ENCODE measurements at regions not wholly inside any gene's neighbourhood (a gene's known extent, or its start where the extent isn't known, plus 50 kb on each side); places are given as distances from the start of the nearest gene placed in this dataset.

DNA sequence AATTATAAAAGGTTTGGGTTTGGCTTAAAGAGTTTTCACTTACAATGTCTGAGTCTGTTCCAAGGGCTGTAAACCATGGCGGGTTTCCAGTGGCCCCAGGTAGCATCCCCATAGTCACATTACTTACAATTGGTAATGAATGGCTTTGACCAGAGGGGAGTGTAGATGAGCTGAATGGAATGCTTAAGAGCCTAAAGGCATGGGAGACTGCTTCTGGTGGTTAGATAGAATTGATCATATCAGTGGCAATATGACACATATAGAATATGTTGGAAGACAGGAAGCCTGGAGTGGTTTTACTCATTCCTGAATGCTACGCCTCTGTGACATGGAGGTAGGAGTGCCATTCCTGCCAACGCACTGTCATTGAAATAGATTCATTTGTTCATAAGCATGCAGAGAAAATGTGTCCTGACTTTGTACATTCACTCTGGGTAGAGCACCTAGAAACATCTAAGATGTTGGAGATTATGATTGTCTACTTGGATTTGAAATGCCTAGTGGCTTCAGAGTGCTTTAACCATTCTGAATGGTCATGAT is 183.3 kb downstream of the BLID start:
- TF ChIP-seq, protein P1, sequence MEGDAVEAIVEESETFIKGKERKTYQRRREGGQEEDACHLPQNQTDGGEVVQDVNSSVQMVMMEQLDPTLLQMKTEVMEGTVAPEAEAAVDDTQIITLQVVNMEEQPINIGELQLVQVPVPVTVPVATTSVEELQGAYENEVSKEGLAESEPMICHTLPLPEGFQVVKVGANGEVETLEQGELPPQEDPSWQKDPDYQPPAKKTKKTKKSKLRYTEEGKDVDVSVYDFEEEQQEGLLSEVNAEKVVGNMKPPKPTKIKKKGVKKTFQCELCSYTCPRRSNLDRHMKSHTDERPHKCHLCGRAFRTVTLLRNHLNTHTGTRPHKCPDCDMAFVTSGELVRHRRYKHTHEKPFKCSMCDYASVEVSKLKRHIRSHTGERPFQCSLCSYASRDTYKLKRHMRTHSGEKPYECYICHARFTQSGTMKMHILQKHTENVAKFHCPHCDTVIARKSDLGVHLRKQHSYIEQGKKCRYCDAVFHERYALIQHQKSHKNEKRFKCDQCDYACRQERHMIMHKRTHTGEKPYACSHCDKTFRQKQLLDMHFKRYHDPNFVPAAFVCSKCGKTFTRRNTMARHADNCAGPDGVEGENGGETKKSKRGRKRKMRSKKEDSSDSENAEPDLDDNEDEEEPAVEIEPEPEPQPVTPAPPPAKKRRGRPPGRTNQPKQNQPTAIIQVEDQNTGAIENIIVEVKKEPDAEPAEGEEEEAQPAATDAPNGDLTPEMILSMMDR (optimal IDR thresholded peaks at IDR 0.05 in 1 of 3, IDR thresholded peaks at IDR 0.05 in 1 of 3, conservative IDR thresholded peaks at IDR 0.05 in 1 of 3; ENCODE audit: extremely low read depth in 1 of 3, insufficient read depth in 2 of 3, low read length in 3 of 3), result peak in 1 of 3 experiments; percentile 8
- no peak for TF ChIP-seq EZH2 (IDR thresholded peaks at IDR 0.05; ENCODE audit: low read length)

All from keratinocyte (primary cell).